ENCODE measurements at regions not wholly inside any gene's neighbourhood (a gene's known extent, or its start where the extent isn't known, plus 50 kb on each side); places are given as distances from the start of the nearest gene placed in this dataset.

DNA sequence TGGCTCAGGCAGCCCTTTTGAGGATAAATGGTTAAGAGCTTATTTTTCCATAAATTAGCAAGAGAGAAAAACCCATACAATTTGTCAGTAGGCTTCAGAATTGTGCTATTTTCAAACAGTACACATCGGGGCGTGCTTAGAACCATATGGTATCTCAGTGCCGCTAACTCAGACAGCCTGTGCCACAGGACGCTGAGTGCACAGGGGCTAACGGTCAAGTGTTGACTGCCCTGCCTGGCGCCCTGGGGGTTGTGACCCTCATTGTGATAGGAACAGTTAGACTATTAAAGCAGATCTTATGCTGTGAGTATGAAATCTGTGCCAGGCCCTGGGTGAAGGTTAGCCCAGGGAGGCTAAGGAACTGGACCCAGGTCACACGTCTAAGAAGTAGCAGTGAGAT is 1519.7 kb downstream of the BRD1 start:
- peaks cover 5% of the 10 kb centered on the region for H3K36me3 Mint-ChIP-seq (ENCODE audit: low read depth)
- H3K4me1 Mint-ChIP-seq (ENCODE audit: low read depth) = no peaks in the 10 kb centered on the region
- peaks cover 64% of the 10 kb centered on the region for H3K9me3 Mint-ChIP-seq
- H3K4me3 Mint-ChIP-seq = no peak overlapping the region
- no peak for DNase-seq
- peaks cover 2% of the 10 kb centered on the region; the same call in 1 of the 2 replicates for H3K27me3 Mint-ChIP-seq (ENCODE audit: insufficient read depth)
- no peak overlapping the region for H3K27ac Mint-ChIP-seq
- TF ChIP-seq, protein P1, sequence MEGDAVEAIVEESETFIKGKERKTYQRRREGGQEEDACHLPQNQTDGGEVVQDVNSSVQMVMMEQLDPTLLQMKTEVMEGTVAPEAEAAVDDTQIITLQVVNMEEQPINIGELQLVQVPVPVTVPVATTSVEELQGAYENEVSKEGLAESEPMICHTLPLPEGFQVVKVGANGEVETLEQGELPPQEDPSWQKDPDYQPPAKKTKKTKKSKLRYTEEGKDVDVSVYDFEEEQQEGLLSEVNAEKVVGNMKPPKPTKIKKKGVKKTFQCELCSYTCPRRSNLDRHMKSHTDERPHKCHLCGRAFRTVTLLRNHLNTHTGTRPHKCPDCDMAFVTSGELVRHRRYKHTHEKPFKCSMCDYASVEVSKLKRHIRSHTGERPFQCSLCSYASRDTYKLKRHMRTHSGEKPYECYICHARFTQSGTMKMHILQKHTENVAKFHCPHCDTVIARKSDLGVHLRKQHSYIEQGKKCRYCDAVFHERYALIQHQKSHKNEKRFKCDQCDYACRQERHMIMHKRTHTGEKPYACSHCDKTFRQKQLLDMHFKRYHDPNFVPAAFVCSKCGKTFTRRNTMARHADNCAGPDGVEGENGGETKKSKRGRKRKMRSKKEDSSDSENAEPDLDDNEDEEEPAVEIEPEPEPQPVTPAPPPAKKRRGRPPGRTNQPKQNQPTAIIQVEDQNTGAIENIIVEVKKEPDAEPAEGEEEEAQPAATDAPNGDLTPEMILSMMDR (IDR thresholded peaks at IDR 0.05) = no peak

DNA sequence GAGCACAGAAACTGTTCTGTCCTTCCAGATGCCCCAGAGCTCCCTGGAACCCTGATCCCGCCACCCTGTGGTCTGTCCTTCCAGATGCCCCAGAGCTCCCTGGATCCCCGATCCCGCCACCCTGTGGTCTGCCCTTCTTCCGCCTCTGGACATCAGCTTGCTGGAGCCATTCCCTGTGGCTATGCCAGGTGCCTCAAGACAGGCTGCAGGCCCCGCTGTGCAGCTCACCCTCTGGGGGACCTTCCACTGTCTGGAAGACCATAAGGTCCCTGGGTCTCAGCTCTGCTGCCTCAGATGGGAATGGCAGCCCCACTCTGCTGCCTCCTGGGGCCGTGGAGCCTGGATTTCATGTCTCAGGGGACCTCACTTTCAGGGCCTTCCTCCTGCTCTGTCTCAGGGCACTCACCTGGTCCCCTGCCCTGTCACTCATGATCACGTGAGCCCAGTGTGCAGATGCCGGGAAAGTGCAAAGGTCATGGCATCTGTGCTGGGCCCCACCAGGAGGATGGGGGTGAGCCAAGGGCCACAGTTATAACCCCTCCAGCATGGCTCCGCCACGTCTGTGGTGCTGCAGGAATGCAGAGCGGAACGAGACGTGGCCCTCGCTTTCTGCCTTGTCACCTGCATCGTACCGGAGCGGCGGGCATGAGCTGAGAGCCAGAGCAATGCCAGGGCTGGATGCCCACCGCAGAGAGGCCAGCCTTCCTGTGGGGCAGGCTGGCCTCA is 1520.7 kb downstream of the BRD1 start:
- no peaks in the 10 kb centered on the region for H3K4me1 Mint-ChIP-seq (ENCODE audit: low read depth)
- TF ChIP-seq, protein P1 (IDR thresholded peaks at IDR 0.05) = no peak
- no peak for DNase-seq
- H3K9me3 Mint-ChIP-seq = peaks cover 63% of the 10 kb centered on the region
- peaks cover 4% of the 10 kb centered on the region for H3K27me3 Mint-ChIP-seq (ENCODE audit: insufficient read depth)
- H3K36me3 Mint-ChIP-seq (ENCODE audit: low read depth) = peaks cover 5% of the 10 kb centered on the region
- no peak overlapping the region for H3K4me3 Mint-ChIP-seq
- H3K27ac Mint-ChIP-seq = no peak overlapping the region

DNA sequence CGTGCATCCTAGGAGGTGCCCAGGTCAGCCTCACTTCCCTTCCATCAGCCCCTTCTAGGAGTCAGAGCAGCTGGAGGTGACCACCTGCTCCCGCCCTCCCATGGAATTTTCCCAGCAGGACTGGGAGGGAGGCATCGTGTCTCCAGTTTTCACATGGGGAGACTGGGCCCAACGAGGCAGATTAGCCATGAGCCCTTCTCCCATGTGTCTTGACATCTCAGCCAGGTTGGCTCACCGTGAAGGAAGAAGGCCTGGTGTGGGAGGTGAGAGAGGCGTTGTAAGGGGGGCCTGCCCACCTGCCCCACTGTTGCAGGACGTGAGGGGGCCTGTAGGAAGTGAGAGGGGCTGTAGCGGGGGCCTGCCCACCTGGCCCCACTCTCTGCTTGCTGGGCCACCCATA is 1521.4 kb downstream of the BRD1 start:
- no peak for DNase-seq
- Mint-ChIP-seq H3K36me3 (ENCODE audit: low read depth) (peaks cover 10% of the 10 kb centered on the region; the same call in 1 of the 2 replicates), H3K4me1 (ENCODE audit: low read depth) (no peaks in the 10 kb centered on the region), H3K4me3 (no peak overlapping the region), H3K27ac (no peak overlapping the region), H3K27me3 (ENCODE audit: insufficient read depth) (peaks cover 4% of the 10 kb centered on the region), H3K9me3 (peaks cover 65% of the 10 kb centered on the region)
- TF ChIP-seq, protein P1 (IDR thresholded peaks at IDR 0.05) = no peak

DNA sequence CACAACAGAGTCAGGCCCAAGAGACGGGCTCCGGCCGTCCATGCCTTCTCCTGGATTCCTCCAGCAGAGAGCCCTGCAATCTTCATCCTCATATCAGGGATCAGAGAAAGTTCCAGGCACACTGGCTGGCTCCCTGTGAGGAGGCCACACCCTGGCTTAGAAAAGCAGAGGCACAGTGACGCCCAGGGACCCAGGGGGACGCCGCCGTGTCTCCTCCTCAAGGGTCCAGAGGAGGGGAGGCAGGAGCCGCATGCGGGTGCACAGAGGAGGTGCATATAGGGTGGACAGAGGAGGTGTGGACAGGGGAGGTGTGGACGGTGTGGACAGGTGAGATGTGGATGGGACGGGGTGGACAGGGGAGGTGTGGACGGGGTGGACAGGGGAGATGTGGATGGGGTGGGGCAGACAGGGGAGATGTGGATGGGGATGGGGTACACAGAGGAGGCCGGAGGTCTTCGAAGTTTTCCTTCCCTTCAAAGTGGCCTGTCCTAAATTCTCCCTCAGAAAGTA is 1521.9 kb downstream of the BRD1 start:
- TF ChIP-seq, protein P1 (IDR thresholded peaks at IDR 0.05) = no peak
- Mint-ChIP-seq H3K27ac (no peak overlapping the region), H3K4me3 (no peak overlapping the region), H3K4me1 (ENCODE audit: low read depth) (no peaks in the 10 kb centered on the region), H3K27me3 (ENCODE audit: insufficient read depth) (peaks cover 4% of the 10 kb centered on the region), H3K9me3 (peaks cover 65% of the 10 kb centered on the region), H3K36me3 (ENCODE audit: low read depth) (peaks cover 10% of the 10 kb centered on the region; the same call in 1 of the 2 replicates)
- DNase-seq = no peak

DNA sequence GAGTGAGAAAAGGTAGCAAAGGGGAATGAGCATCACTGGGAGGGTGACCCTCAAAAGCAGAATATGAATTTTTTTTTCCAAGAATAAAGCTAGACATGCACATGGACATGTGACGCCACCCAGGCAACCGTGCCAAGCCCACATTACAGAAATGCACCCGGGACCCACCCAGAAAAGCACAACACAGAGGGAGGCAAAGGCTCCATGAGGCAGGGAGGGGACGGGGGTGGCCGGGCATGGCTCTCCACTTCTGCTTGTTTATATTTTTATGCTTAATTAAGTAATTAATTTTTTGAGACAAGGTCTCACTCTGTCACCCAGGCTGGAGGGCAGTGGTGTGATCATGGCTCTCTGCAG is 1524.3 kb downstream of the BRD1 start:
- H3K4me1 Mint-ChIP-seq (ENCODE audit: low read depth) = no peaks in the 10 kb centered on the region
- TF ChIP-seq, protein P1 (IDR thresholded peaks at IDR 0.05) = no peak
- no peak overlapping the region for H3K4me3 Mint-ChIP-seq
- H3K36me3 Mint-ChIP-seq (ENCODE audit: low read depth) = peaks cover 10% of the 10 kb centered on the region; the same call in 1 of the 2 replicates
- DNase-seq = no peak
- no peak overlapping the region for H3K27ac Mint-ChIP-seq
- peaks cover 2% of the 10 kb centered on the region for H3K27me3 Mint-ChIP-seq (ENCODE audit: insufficient read depth)
- H3K9me3 Mint-ChIP-seq = peaks cover 67% of the 10 kb centered on the region
